ENCODE measurements at regions not wholly inside any gene's neighbourhood (a gene's known extent, or its start where the extent isn't known, plus 50 kb on each side); places are given as distances from the start of the nearest gene placed in this dataset.

DNA sequence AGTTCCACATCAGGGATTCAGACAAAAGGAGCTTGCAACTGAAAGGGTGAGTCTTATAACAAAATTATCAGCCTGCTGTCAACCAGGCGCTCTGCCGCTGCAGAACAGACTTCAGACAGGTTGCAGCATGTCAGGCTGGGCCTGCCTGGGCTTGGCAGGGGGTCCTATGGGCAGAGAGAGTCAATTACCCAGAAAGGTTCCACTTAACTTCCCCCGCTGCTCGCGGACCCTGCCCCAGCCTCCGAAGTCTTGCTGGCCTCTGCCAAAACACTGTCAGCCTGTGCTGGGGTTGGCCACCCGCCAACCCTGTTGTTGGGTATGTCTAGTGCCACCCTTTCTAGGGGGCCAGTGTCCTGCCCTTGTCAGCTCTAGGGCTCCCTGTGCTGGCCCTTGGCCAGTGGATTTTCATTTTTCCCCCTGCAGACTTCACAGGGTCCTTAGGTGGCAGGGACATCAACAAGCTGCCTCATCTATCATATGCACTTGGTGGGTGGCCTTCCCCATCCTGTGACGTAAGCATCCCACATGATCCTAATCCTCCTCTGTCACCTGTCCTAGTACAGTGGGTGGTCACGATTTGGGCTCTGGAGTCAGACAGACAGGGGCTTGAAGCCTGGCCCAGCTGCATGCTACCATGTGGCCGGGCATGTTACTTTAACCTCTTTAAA lies 166.5 kb upstream of the CADM1 start:
- ATAC-seq (no peak), DNase-seq (no peak)
- intact Hi-C loops (cut with DNase I, micrococcal nuclease) = loop anchor here in 1 of 2 donors (10.0 kb wide), 1 partner anchor 336 kb away; no protein-coding TSS in a partner anchor
- H3K9me3 ChIP-seq = no peaks in the 10 kb centered on the region
- no peaks in the 10 kb centered on the region for H3K36me3 ChIP-seq (ENCODE audit: low read depth)
- TF ChIP-seq, protein P1, sequence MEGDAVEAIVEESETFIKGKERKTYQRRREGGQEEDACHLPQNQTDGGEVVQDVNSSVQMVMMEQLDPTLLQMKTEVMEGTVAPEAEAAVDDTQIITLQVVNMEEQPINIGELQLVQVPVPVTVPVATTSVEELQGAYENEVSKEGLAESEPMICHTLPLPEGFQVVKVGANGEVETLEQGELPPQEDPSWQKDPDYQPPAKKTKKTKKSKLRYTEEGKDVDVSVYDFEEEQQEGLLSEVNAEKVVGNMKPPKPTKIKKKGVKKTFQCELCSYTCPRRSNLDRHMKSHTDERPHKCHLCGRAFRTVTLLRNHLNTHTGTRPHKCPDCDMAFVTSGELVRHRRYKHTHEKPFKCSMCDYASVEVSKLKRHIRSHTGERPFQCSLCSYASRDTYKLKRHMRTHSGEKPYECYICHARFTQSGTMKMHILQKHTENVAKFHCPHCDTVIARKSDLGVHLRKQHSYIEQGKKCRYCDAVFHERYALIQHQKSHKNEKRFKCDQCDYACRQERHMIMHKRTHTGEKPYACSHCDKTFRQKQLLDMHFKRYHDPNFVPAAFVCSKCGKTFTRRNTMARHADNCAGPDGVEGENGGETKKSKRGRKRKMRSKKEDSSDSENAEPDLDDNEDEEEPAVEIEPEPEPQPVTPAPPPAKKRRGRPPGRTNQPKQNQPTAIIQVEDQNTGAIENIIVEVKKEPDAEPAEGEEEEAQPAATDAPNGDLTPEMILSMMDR (IDR thresholded peaks at IDR 0.05) = no peak
- no peaks in the 10 kb centered on the region for H3K4me1 ChIP-seq (ENCODE audit: low read depth)
- no peak overlapping the region for H3K4me3 ChIP-seq

DNA sequence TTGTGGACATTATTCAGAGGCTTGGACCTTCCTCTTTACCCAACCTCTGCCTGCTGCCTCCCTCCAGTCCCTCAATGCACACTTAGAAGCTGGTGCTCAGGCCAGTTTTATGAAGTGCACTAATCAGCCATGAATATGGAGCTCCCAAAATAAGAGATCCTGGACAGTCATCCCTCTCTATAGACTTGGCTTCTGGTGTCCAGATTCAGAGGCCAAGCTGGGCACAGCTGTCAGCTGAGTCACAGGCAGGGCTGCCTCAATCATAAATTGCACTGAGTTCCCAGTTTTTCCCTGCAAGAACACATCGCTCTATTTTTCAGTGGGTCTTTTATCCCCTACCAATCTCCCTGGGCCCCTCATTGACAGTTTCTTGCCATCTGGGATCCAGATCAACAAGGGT lies 161.7 kb upstream of the CADM1 start:
- Histone ChIP-seq H3K4me3 (no peak overlapping the region), H3K4me1 (ENCODE audit: low read depth) (no peaks in the 10 kb centered on the region), H3K36me3 (ENCODE audit: low read depth) (no peaks in the 10 kb centered on the region), H3K9me3 (no peaks in the 10 kb centered on the region)
- DNase-seq (peak in 1 of 3 donors; percentile 19), ATAC-seq (peak; percentile 15)
- TF ChIP-seq, protein P1 (IDR thresholded peaks at IDR 0.05) = no peak
- intact Hi-C loops (cut with DNase I, micrococcal nuclease) = no loop called here

DNA sequence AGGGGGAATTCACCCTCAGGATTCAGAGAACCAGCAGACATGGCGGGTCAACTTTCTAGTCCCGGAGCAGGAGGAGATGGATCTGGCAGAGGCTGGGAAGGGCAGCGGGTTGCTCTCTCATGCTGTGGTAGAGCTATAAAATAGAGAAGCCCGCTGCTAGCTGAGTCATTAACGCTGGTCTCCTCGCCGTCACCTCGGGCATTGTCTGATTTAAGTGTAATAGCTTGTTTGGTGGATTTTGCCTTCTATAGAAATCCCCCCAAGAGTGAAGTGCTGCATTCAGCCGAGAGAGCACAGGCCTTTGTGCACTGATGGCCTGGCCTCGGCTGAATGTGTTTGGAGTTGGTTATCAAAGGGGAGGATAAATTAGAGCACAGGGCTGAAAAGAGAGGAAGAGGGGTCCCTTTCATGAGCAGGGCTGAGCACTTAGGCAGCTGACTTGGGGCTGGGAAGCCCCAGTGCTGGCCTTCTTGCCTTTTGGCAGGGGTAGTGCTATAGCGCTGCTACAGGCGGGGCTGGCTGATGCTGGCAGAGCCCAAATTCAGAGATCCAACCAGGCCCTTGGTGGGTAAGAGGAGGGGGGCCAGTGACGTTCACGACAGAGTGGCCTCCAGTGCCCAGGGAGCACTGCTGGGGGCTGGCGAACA lies 161.1 kb upstream of the CADM1 start:
- Histone ChIP-seq H3K9me3 (no peaks in the 10 kb centered on the region), H3K4me3 (no peak overlapping the region), H3K4me1 (ENCODE audit: low read depth) (no peaks in the 10 kb centered on the region), H3K36me3 (ENCODE audit: low read depth) (no peaks in the 10 kb centered on the region)
- TF ChIP-seq, protein P1 (IDR thresholded peaks at IDR 0.05) = no peak
- ATAC-seq (no peak), DNase-seq (no peak)
- intact Hi-C loops (cut with DNase I, micrococcal nuclease) = no loop called here

DNA sequence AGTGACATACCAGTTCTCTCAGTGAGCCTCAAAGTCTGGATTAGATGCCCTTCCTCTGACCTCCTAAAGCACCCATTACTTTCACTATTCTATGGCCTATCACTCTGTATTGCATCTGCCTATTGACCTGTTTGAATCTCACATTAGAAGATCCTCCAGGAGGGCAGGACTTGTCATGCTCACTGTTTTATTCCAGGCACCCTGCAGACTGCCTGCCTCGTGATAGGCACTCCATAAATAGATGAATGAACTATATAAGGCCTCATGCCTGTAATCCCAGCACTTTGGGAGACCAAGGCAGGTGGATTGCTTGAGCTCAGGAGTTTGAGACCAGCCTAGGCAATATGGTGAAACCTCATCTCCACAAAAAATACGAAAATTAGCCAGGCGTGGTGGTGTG lies 160.1 kb upstream of the CADM1 start:
- ATAC-seq (no peak), DNase-seq (no peak)
- TF ChIP-seq, protein P1 (IDR thresholded peaks at IDR 0.05) = no peak
- Histone ChIP-seq H3K4me3 (no peak overlapping the region), H3K36me3 (ENCODE audit: low read depth) (no peaks in the 10 kb centered on the region), H3K9me3 (no peaks in the 10 kb centered on the region), H3K4me1 (ENCODE audit: low read depth) (no peaks in the 10 kb centered on the region)
- intact Hi-C loops (cut with DNase I, micrococcal nuclease) = no loop called here

DNA sequence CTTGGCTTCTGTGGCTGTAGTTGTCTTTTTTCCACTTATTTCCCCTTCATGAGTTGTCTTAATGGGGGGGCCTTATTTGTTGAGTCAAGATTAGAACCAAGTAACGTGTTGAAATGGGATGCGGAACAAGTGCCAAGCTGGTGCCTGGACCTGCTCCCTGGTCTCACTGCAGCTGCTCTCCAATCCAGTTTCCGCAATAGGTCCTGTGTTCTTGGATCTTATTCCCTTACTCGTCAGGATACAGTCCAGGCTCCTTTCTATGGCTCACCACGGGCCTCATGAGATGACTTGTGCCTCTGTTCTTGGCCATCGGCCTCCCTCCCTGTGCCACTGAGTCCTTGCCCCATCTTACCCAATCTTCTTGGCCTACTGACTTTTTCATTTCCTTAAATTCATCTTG lies 159.6 kb upstream of the CADM1 start:
- no peak for ATAC-seq
- DNase-seq = no peak
- Histone ChIP-seq H3K4me1 (ENCODE audit: low read depth) (no peaks in the 10 kb centered on the region), H3K9me3 (no peaks in the 10 kb centered on the region), H3K4me3 (no peak overlapping the region), H3K36me3 (ENCODE audit: low read depth) (no peaks in the 10 kb centered on the region)
- intact Hi-C loops (cut with DNase I, micrococcal nuclease) = no loop called here
- TF ChIP-seq, protein P1 (IDR thresholded peaks at IDR 0.05) = no peak
